ENCODE measurements at regions not wholly inside any gene's neighbourhood (a gene's known extent, or its start where the extent isn't known, plus 50 kb on each side); places are given as distances from the start of the nearest gene placed in this dataset.

- TF ChIP-seq CTCF (conservative IDR thresholded peaks at IDR 0.05 in 1 of 2, IDR thresholded peaks at IDR 0.05 in 1 of 2; ENCODE audit: extremely low read depth in 1 of 2, insufficient read depth in 1 of 2, low read depth in 1 of 2, low read length in 2 of 2) (no peak), EZH2 (IDR thresholded peaks at IDR 0.05; ENCODE audit: borderline replicate concordance, low read length) (no peak)
These were observed 157.4 kb upstream of the CNTN1 start for GRCh38 chr12:40534828-40535227.

All from mammary epithelial cell (primary cell).